ENCODE measurements at regions not wholly inside any gene's neighbourhood (a gene's known extent, or its start where the extent isn't known, plus 50 kb on each side); places are given as distances from the start of the nearest gene placed in this dataset.

DNA sequence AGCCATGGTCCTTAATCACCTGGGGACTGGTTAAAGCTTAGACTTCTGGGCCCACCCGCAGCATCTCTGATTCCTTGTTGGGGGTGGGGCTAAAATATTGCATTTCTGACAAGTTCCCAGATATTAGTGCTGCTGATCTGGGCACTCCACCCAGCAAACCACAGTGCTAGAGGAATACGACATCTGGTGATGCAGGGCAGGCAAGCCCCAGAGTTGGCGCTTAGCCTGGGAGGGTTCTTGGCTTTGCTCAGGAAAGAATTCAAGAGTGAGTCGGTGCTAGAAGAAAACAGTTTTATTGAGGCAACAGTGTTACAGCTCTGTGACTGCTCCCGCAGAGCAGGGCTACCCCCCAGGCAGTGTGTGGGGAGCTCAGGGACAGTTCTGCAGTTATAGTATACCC is 210.7 kb downstream of the TFAP2C start:
- Histone ChIP-seq H3K9ac (ENCODE audit: low read length) (no peak overlapping the region), H3K27ac (ENCODE audit: low read depth, low read length, poor library complexity, severe bottlenecking) (no peak overlapping the region), H3K4me1 (ENCODE audit: insufficient read depth, low read length, severe bottlenecking) (no peaks in the 10 kb centered on the region), H3K79me2 (ENCODE audit: insufficient read depth, low read length) (no peaks in the 10 kb centered on the region), H2AFZ (ENCODE audit: low read length) (no peak overlapping the region), H3K9me3 (ENCODE audit: low read length) (no peaks in the 10 kb centered on the region), H3F3A (ENCODE audit: insufficient read depth, low read length) (no peaks in the 10 kb centered on the region), H3K27me3 (ENCODE audit: insufficient read depth, low read length) (no peaks in the 10 kb centered on the region; the same call in none of the 2 replicates), H3K9me2 (ENCODE audit: low read depth, low read length) (no peaks in the 10 kb centered on the region), H3K4me2 (ENCODE audit: low read length) (no peak overlapping the region), H4K20me1 (ENCODE audit: insufficient read depth, low read length) (no peaks in the 10 kb centered on the region), H3K4me3 (ENCODE audit: low read depth, low read length, poor library complexity, severe bottlenecking) (no peak overlapping the region), H3K36me3 (ENCODE audit: insufficient read depth, low read length) (no peaks in the 10 kb centered on the region)
- TF ChIP-seq EZH2 (IDR thresholded peaks at IDR 0.05; ENCODE audit: borderline replicate concordance, low read length): no peak
- TF ChIP-seq, protein P1, sequence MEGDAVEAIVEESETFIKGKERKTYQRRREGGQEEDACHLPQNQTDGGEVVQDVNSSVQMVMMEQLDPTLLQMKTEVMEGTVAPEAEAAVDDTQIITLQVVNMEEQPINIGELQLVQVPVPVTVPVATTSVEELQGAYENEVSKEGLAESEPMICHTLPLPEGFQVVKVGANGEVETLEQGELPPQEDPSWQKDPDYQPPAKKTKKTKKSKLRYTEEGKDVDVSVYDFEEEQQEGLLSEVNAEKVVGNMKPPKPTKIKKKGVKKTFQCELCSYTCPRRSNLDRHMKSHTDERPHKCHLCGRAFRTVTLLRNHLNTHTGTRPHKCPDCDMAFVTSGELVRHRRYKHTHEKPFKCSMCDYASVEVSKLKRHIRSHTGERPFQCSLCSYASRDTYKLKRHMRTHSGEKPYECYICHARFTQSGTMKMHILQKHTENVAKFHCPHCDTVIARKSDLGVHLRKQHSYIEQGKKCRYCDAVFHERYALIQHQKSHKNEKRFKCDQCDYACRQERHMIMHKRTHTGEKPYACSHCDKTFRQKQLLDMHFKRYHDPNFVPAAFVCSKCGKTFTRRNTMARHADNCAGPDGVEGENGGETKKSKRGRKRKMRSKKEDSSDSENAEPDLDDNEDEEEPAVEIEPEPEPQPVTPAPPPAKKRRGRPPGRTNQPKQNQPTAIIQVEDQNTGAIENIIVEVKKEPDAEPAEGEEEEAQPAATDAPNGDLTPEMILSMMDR (IDR thresholded peaks at IDR 0.05; ENCODE audit: low read length): no peak

DNA sequence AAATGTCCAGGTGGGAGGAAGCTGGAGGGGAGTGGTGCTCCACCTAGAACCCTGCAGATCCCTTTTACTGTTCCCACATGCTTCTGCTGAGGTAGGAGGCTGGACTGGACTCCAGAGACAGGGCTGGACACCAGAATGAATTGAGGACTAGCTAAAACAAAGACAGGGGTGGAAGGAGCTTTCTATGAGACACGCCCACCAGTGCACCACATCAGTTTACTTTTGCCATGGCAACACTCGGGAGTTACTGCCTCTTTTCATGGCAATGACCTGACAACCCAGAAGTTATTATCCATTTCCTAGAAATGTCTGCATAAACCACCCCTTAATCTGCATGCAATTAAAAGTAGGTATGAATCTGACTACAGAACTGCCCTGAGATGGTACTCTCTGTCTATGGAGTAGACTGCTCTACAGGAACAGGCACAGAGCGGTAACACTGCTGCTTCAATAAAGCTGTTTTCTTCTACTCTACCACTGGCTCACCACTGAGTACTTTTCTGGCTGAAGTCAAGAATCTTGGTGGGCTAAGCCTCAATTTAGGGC is 211.7 kb downstream of the TFAP2C start:
- no peak overlapping the region for H3K4me2 ChIP-seq (ENCODE audit: low read length)
- no peak overlapping the region for H3K4me3 ChIP-seq (ENCODE audit: low read depth, low read length, poor library complexity, severe bottlenecking)
- H3K27me3 ChIP-seq (ENCODE audit: insufficient read depth, low read length): no peaks in the 10 kb centered on the region; the same call in 1 of the 2 replicates
- no peaks in the 10 kb centered on the region for H4K20me1 ChIP-seq (ENCODE audit: insufficient read depth, low read length)
- no peaks in the 10 kb centered on the region for H3K9me3 ChIP-seq (ENCODE audit: low read length)
- no peaks in the 10 kb centered on the region for H3K4me1 ChIP-seq (ENCODE audit: insufficient read depth, low read length, severe bottlenecking)
- no peak overlapping the region for H3K9ac ChIP-seq (ENCODE audit: low read length)
- no peak overlapping the region for H3K27ac ChIP-seq (ENCODE audit: low read depth, low read length, poor library complexity, severe bottlenecking)
- H3K79me2 ChIP-seq (ENCODE audit: insufficient read depth, low read length): no peaks in the 10 kb centered on the region
- no peaks in the 10 kb centered on the region for H3F3A ChIP-seq (ENCODE audit: insufficient read depth, low read length)
- TF ChIP-seq, protein P1 (IDR thresholded peaks at IDR 0.05; ENCODE audit: low read length): no peak
- TF ChIP-seq EZH2 (IDR thresholded peaks at IDR 0.05; ENCODE audit: borderline replicate concordance, low read length): no peak
- no peaks in the 10 kb centered on the region for H3K36me3 ChIP-seq (ENCODE audit: insufficient read depth, low read length)
- no peak overlapping the region for H2AFZ ChIP-seq (ENCODE audit: low read length)
- no peaks in the 10 kb centered on the region for H3K9me2 ChIP-seq (ENCODE audit: low read depth, low read length)

DNA sequence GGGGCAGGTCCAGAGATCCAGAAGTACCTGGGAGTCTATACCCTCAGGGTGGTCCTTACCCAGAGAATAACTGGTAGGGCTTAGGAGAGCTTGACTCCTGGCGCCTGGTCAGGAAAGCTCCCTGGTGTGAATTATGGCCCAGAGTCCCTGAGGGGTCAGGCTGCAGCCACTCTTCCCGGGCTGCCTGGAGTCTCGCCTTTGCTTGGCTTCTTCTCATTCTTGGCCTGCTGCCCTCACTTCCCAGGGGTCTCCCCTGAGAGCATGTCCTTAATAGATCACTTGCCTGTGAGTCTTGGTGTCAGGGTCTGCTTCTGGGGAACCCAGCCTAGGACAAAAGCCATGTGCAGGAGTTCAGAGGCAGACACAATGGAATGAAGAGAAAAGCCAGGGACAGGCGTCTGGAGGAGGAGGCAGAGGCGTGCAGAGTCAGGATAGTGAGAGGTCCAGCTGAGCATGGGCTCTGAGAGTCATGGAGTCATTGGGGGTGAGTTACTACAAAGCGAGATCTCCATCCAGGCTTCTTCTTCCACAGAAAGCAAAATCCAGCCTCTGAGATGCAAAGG is 212.3 kb downstream of the TFAP2C start:
- Histone ChIP-seq H3F3A (ENCODE audit: insufficient read depth, low read length) (no peaks in the 10 kb centered on the region), H3K9me2 (ENCODE audit: low read depth, low read length) (no peaks in the 10 kb centered on the region), H2AFZ (ENCODE audit: low read length) (no peak overlapping the region), H3K27me3 (ENCODE audit: insufficient read depth, low read length) (no peaks in the 10 kb centered on the region; the same call in 1 of the 2 replicates), H3K4me3 (ENCODE audit: low read depth, low read length, poor library complexity, severe bottlenecking) (no peak overlapping the region), H3K36me3 (ENCODE audit: insufficient read depth, low read length) (no peaks in the 10 kb centered on the region), H3K9ac (ENCODE audit: low read length) (no peak overlapping the region), H4K20me1 (ENCODE audit: insufficient read depth, low read length) (no peaks in the 10 kb centered on the region), H3K27ac (ENCODE audit: low read depth, low read length, poor library complexity, severe bottlenecking) (no peak overlapping the region), H3K4me2 (ENCODE audit: low read length) (no peak overlapping the region), H3K9me3 (ENCODE audit: low read length) (no peaks in the 10 kb centered on the region), H3K4me1 (ENCODE audit: insufficient read depth, low read length, severe bottlenecking) (no peaks in the 10 kb centered on the region), H3K79me2 (ENCODE audit: insufficient read depth, low read length) (no peaks in the 10 kb centered on the region)
- TF ChIP-seq, protein P1 (IDR thresholded peaks at IDR 0.05; ENCODE audit: low read length): no peak
- TF ChIP-seq EZH2 (IDR thresholded peaks at IDR 0.05; ENCODE audit: borderline replicate concordance, low read length): no peak
